Uterus (tissue), 3 donors: ENCODE measurements at regions not wholly inside any gene's neighbourhood (a gene's known extent, or its start where the extent isn't known, plus 50 kb on each side); places are given as distances from the start of the nearest gene placed in this dataset.

Experiments
- DNase-seq, 2 donors: peaks; one replicate each; pipeline ENCODE4 v3.0.0-alpha.2; 2019 to 2020
- H3K27ac ChIP-seq, 2 donors: fragments of 200-600 bp; sonication (generic); 1 replicate in 1 of 2; 2 replicates in 1 of 2; pipeline ENCODE4 v1.5.1; 2016 to 2018
- H3K27me3 ChIP-seq, 2 donors: fragments of 200-600 bp; sonication (generic); one replicate each; pipeline ENCODE4 v1.5.1; 2018 to 2019; ENCODE audit warnings: control low read depth in 1 of 2
- H3K36me3 ChIP-seq, 2 donors: fragments of 200-600 bp; sonication (generic); one replicate each; pipeline ENCODE4 v1.5.1; 2019; ENCODE audit warnings: control low read depth in 1 of 2
- H3K4me1 ChIP-seq, 2 donors: fragments of 200-600 bp; sonication (generic); one replicate each; pipeline ENCODE4 v1.5.1; 2018 to 2019; ENCODE audit warnings: control low read depth in 1 of 2
- H3K4me3 ChIP-seq, 2 donors: fragments of 200-600 bp; sonication (generic); 1 replicate in 1 of 2; 2 replicates in 1 of 2; pipeline ENCODE4 v1.5.1; 2018 to 2019; ENCODE audit warnings: mild to moderate bottlenecking in 1 of 2
- H3K9me3 ChIP-seq, 2 donors: fragments of 200-600 bp; sonication (generic); one replicate each; pipeline ENCODE4 v1.5.1; 2019; ENCODE audit warnings: control low read depth in 1 of 2
- POLR2A ChIP-seq, 2 donors: fragments of 450-650 bp; IDR thresholded peaks; one replicate each; pipeline ENCODE4 v1.6.1; 2016; ENCODE audit warnings: antibody characterized with exemption in 2 of 2, mild to moderate bottlenecking in 1 of 2, moderate library complexity in 1 of 2
- intact Hi-C: fragments of 100-400 bp; cut with DNase I; formaldehyde crosslinking; loops from one replicate; pipeline ENCODE4 v1.15.1; 2023; ENCODE audit warnings: low total_unique reads
- TF ChIP-seq, protein P1 (sequence below), 4 experiments: fragments of 200-600 bp in 2 of 4; fragments of 450-650 bp in 2 of 4; sonication (generic) in 2 of 4; IDR thresholded peaks; one replicate each; pipeline ENCODE4 v1.5.1; 2016 to 2019; ENCODE audit warnings: antibody characterized with exemption in 4 of 4, mild to moderate bottlenecking in 2 of 4, moderate library complexity in 1 of 4
- donor health status: DM: yes; HTN: yes; CAD: no.

- TF ChIP-seq POLR2A (IDR thresholded peaks at IDR 0.05) = no peak
- TF ChIP-seq, protein P1, sequence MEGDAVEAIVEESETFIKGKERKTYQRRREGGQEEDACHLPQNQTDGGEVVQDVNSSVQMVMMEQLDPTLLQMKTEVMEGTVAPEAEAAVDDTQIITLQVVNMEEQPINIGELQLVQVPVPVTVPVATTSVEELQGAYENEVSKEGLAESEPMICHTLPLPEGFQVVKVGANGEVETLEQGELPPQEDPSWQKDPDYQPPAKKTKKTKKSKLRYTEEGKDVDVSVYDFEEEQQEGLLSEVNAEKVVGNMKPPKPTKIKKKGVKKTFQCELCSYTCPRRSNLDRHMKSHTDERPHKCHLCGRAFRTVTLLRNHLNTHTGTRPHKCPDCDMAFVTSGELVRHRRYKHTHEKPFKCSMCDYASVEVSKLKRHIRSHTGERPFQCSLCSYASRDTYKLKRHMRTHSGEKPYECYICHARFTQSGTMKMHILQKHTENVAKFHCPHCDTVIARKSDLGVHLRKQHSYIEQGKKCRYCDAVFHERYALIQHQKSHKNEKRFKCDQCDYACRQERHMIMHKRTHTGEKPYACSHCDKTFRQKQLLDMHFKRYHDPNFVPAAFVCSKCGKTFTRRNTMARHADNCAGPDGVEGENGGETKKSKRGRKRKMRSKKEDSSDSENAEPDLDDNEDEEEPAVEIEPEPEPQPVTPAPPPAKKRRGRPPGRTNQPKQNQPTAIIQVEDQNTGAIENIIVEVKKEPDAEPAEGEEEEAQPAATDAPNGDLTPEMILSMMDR (IDR thresholded peaks at IDR 0.05) = no peak
- intact Hi-C loops = no loop called here
- no peaks in the 10 kb centered on the region for H3K27me3 ChIP-seq
- no peaks in the 10 kb centered on the region for H3K36me3 ChIP-seq
- H3K4me3 ChIP-seq = no peak overlapping the region
- DNase-seq = no peak
- no peak overlapping the region for H3K27ac ChIP-seq
- no peaks in the 10 kb centered on the region for H3K9me3 ChIP-seq
- no peaks in the 10 kb centered on the region for H3K4me1 ChIP-seq
Observed at GRCh38 chr12:130102266-130102665, 60.0 kb upstream of the FZD10 start.

DNA sequence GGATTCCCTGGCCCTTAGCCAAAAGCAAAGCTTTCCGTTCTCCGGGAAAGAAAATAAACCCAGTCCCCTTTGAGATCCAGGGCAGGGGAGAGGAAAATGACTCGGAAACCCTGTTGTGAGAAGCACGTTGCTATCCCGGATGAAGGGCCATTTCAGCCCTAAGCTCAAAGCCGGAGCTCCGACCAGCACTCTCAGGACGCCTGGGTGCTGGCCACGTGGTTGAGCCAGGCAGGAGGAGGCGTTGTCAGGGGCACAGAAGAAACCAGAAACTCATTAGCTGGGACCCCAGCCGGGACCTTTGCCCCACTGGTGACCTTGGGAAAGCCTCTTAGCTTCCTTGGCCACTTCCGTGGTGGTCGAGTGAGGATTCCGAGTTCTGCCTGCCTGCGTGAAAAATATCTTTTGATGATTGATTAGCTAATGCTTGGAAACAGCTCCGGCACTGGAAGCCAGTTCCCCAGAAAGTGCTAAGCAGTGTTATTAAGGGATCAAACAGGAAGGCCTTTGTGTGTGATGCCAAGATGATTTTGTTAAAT, 57.6 kb upstream of the FZD10 start:
- Histone ChIP-seq H3K4me1 (no peaks in the 10 kb centered on the region), H3K4me3 (no peak overlapping the region), H3K27ac (no peak overlapping the region), H3K36me3 (no peaks in the 10 kb centered on the region), H3K9me3 (no peaks in the 10 kb centered on the region), H3K27me3 (no peaks in the 10 kb centered on the region)
- intact Hi-C loops = no loop called here
- DNase-seq = no peak
- no peak for TF ChIP-seq POLR2A (IDR thresholded peaks at IDR 0.05)
- TF ChIP-seq, protein P1 (IDR thresholded peaks at IDR 0.05) = no peak

GRCh38 chr12:130109062-130109945, 53.0 kb upstream of the FZD10 start:
- TF ChIP-seq POLR2A (IDR thresholded peaks at IDR 0.05) = no peak
- TF ChIP-seq, protein P1 (IDR thresholded peaks at IDR 0.05) = no peak
- intact Hi-C loops = no loop called here
- H3K27me3 ChIP-seq = no peaks in the 10 kb centered on the region

GRCh38 chr12:130110914-130111313, 51.4 kb upstream of the FZD10 start:
- Histone ChIP-seq H3K27me3 (no peaks in the 10 kb centered on the region), H3K27ac (no peak overlapping the region), H3K4me1 (no peaks in the 10 kb centered on the region), H3K36me3 (no peaks in the 10 kb centered on the region), H3K9me3 (no peaks in the 10 kb centered on the region), H3K4me3 (no peak overlapping the region)
- no peak for DNase-seq
- intact Hi-C loops = no loop called here
- no peak for TF ChIP-seq POLR2A (IDR thresholded peaks at IDR 0.05)
- TF ChIP-seq, protein P1 (IDR thresholded peaks at IDR 0.05) = no peak

More at GRCh38 chr12:130109062-130109945, 53.0 kb upstream of the FZD10 start:
- Histone ChIP-seq H3K36me3 (no peaks in the 10 kb centered on the region), H3K9me3 (no peaks in the 10 kb centered on the region), H3K4me3 (no peak overlapping the region), H3K4me1 (no peaks in the 10 kb centered on the region), H3K27ac (no peak overlapping the region)
- DNase-seq = no peak

GRCh38 chr12:130111965-130112496, 50.2 kb upstream of the FZD10 start:
- Histone ChIP-seq H3K9me3 (no peaks in the 10 kb centered on the region), H3K27ac (no peak overlapping the region), H3K27me3 (no peaks in the 10 kb centered on the region), H3K36me3 (no peaks in the 10 kb centered on the region), H3K4me1 (no peaks in the 10 kb centered on the region), H3K4me3 (no peak overlapping the region)
- no peak for TF ChIP-seq POLR2A (IDR thresholded peaks at IDR 0.05)
- TF ChIP-seq, protein P1 (IDR thresholded peaks at IDR 0.05) = no peak
- intact Hi-C loops = no loop called here
- DNase-seq = no peak
